ENCODE measurements at regions not wholly inside any gene's neighbourhood (a gene's known extent, or its start where the extent isn't known, plus 50 kb on each side); places are given as distances from the start of the nearest gene placed in this dataset.

DNA sequence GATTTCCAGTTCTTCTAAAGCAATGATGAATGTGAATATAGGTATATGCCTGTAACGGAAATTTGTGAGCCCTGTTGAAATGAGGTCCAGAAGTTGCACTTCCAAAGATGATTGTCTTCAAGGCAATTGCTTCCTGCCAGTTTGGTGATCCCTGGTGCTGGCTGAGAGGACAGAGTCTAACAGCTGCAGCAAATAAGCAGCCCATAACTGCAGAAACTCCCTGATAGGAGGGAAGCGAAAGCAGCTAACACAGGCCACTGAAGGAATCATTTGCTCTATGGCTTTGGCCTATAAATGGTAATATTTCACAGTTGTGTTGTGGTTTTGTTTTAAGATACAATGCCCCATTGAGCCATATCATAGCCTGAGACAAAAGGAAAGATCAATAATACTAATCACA lies 451.5 kb upstream of the MIR17HG start:
- Histone ChIP-seq H3K4me1 (ENCODE audit: control insufficient read depth in 5 of 5, insufficient read depth in 5 of 5, low read length in 5 of 5) (no peaks in the 10 kb centered on the region), H3K9ac (ENCODE audit: low read length in 5 of 5) (no peak overlapping the region), H3K27me3 (ENCODE audit: control insufficient read depth in 5 of 5, insufficient read depth in 4 of 5, low read length in 5 of 5) (no peaks in the 10 kb centered on the region)

GRCh38 chr13:90898811-90899210 lies 448.7 kb upstream of the MIR17HG start:
- Histone ChIP-seq H3K27ac (ENCODE audit: low read depth, low read length) (no peak overlapping the region), H3K36me3 (ENCODE audit: control insufficient read depth in 5 of 5, insufficient read depth in 5 of 5, low read length in 5 of 5) (no peaks in the 10 kb centered on the region), H3K4me1 (ENCODE audit: control insufficient read depth in 5 of 5, insufficient read depth in 5 of 5, low read length in 5 of 5) (no peaks in the 10 kb centered on the region), H3K4me3 (ENCODE audit: low read depth in 1 of 5, low read length in 5 of 5) (no peak overlapping the region), H3K27me3 (ENCODE audit: control insufficient read depth in 5 of 5, insufficient read depth in 4 of 5, low read length in 5 of 5) (no peaks in the 10 kb centered on the region), H3K9me3 (ENCODE audit: control insufficient read depth in 5 of 5, low read length in 5 of 5) (no peaks in the 10 kb centered on the region), H3K9ac (ENCODE audit: low read length in 5 of 5) (no peak overlapping the region)

More for the DNA sequence above, 451.5 kb upstream of the MIR17HG start:
- Histone ChIP-seq H3K27ac (ENCODE audit: low read depth, low read length) (no peak overlapping the region), H3K36me3 (ENCODE audit: control insufficient read depth in 5 of 5, insufficient read depth in 5 of 5, low read length in 5 of 5) (no peaks in the 10 kb centered on the region), H3K9me3 (ENCODE audit: control insufficient read depth in 5 of 5, low read length in 5 of 5) (no peaks in the 10 kb centered on the region), H3K4me3 (ENCODE audit: low read depth in 1 of 5, low read length in 5 of 5) (no peak overlapping the region)

GRCh38 chr13:90899416-90899815 lies 448.1 kb upstream of the MIR17HG start:
- no peak overlapping the region for H3K9ac ChIP-seq (ENCODE audit: low read length in 5 of 5)
- no peaks in the 10 kb centered on the region for H3K9me3 ChIP-seq (ENCODE audit: control insufficient read depth in 5 of 5, low read length in 5 of 5)
- H3K27ac ChIP-seq (ENCODE audit: low read depth, low read length) = no peak overlapping the region
- no peaks in the 10 kb centered on the region for H3K4me1 ChIP-seq (ENCODE audit: control insufficient read depth in 5 of 5, insufficient read depth in 5 of 5, low read length in 5 of 5)
- H3K27me3 ChIP-seq (ENCODE audit: control insufficient read depth in 5 of 5, insufficient read depth in 4 of 5, low read length in 5 of 5) = no peaks in the 10 kb centered on the region
- no peak overlapping the region for H3K4me3 ChIP-seq (ENCODE audit: low read depth in 1 of 5, low read length in 5 of 5)
- H3K36me3 ChIP-seq (ENCODE audit: control insufficient read depth in 5 of 5, insufficient read depth in 5 of 5, low read length in 5 of 5) = no peaks in the 10 kb centered on the region

DNA sequence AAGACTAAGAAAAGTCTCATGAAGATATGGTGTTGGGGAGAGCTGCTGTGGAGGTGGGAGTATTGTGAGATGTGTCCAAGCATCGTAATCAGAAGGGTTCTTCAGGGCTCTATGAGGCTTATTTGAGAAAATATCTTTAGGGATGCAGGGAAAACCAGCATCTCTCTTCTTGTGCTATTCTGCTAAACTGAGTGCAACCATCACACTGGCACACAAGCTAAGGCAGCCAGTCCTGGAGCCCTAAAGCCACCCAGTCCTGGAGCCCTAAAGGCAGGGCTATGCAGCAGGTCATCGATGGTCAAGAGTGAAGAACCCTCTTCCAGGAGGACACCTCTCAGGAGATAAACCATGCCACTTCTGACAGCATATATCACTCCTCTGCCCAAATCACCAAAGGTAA lies 445.2 kb upstream of the MIR17HG start:
- H3K27ac ChIP-seq (ENCODE audit: low read depth, low read length) = no peak overlapping the region
- peaks cover 0 to 5% (median 0%) of the 10 kb centered on the region in 5 donors for H3K9me3 ChIP-seq (ENCODE audit: control insufficient read depth in 5 of 5, low read length in 5 of 5)
- no peaks in the 10 kb centered on the region for H3K36me3 ChIP-seq (ENCODE audit: control insufficient read depth in 5 of 5, insufficient read depth in 5 of 5, low read length in 5 of 5)
- no peak overlapping the region for H3K4me3 ChIP-seq (ENCODE audit: low read depth in 1 of 5, low read length in 5 of 5)
- H3K4me1 ChIP-seq (ENCODE audit: control insufficient read depth in 5 of 5, insufficient read depth in 5 of 5, low read length in 5 of 5) = no peaks in the 10 kb centered on the region
- H3K9ac ChIP-seq (ENCODE audit: low read length in 5 of 5) = no peak overlapping the region
- no peaks in the 10 kb centered on the region for H3K27me3 ChIP-seq (ENCODE audit: control insufficient read depth in 5 of 5, insufficient read depth in 4 of 5, low read length in 5 of 5)

DNA sequence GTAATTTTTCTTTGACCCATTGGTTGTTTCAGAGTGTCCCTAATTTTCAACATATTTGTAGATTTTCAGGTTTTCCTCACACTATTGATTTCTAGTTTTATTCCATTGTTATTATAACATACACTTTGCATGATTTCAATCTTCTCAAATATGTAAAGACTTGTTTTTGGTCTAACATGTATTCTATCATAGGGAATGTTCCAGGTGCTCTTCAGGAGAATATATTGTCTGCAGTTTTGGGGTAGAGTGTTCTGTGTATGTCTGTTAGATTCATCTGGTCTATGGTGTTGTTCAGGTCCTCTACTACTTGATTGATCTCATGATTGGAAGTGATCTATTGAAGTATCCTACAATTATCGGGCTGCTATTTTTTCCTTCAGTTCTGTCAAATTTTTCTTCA lies 440.9 kb upstream of the MIR17HG start:
- no peaks in the 10 kb centered on the region for H3K27me3 ChIP-seq (ENCODE audit: control insufficient read depth in 5 of 5, insufficient read depth in 4 of 5, low read length in 5 of 5)
- H3K27ac ChIP-seq (ENCODE audit: low read depth, low read length) = no peak overlapping the region
- no peak overlapping the region for H3K9ac ChIP-seq (ENCODE audit: low read length in 5 of 5)
- peaks cover 0 to 6% (median 0%) of the 10 kb centered on the region in 5 donors for H3K9me3 ChIP-seq (ENCODE audit: control insufficient read depth in 5 of 5, low read length in 5 of 5)
- H3K4me3 ChIP-seq (ENCODE audit: low read depth in 1 of 5, low read length in 5 of 5) = no peak overlapping the region
- H3K4me1 ChIP-seq (ENCODE audit: control insufficient read depth in 5 of 5, insufficient read depth in 5 of 5, low read length in 5 of 5) = no peaks in the 10 kb centered on the region
- no peaks in the 10 kb centered on the region for H3K36me3 ChIP-seq (ENCODE audit: control insufficient read depth in 5 of 5, insufficient read depth in 5 of 5, low read length in 5 of 5)

DNA sequence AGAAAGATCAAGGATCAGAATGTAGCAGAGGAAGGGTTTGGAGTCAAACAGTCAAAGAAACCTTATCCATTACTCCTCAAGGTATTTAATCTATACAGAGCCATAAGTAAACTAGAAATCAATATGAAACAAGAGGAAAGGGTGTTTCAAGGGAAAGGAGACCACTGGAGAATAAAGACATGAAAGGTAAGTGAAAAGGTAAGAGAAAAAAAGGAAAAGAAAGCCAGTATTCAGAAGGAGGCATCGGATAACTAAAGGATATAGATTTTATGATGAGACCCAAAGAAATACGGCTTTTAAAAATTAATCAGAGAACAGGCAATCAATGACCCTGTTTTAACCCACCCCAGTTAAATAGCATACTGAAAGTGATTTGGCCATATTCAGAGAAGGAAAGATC lies 438.7 kb upstream of the MIR17HG start:
- Histone ChIP-seq H3K36me3 (ENCODE audit: control insufficient read depth in 5 of 5, insufficient read depth in 5 of 5, low read length in 5 of 5) (no peaks in the 10 kb centered on the region), H3K27me3 (ENCODE audit: control insufficient read depth in 5 of 5, insufficient read depth in 4 of 5, low read length in 5 of 5) (no peaks in the 10 kb centered on the region), H3K4me3 (ENCODE audit: low read depth in 1 of 5, low read length in 5 of 5) (no peak overlapping the region), H3K9ac (ENCODE audit: low read length in 5 of 5) (no peak overlapping the region), H3K9me3 (ENCODE audit: control insufficient read depth in 5 of 5, low read length in 5 of 5) (peaks cover 0 to 6% (median 0%) of the 10 kb centered on the region in 5 donors), H3K4me1 (ENCODE audit: control insufficient read depth in 5 of 5, insufficient read depth in 5 of 5, low read length in 5 of 5) (no peaks in the 10 kb centered on the region), H3K27ac (ENCODE audit: low read depth, low read length) (no peak overlapping the region)

- Histone ChIP-seq H3K36me3 (ENCODE audit: control insufficient read depth in 5 of 5, insufficient read depth in 5 of 5, low read length in 5 of 5) (no peaks in the 10 kb centered on the region), H3K4me3 (ENCODE audit: low read depth in 1 of 5, low read length in 5 of 5) (no peak overlapping the region), H3K9me3 (ENCODE audit: control insufficient read depth in 5 of 5, low read length in 5 of 5) (peaks cover 0 to 6% (median 0%) of the 10 kb centered on the region in 5 donors), H3K9ac (ENCODE audit: low read length in 5 of 5) (no peak overlapping the region), H3K27ac (ENCODE audit: low read depth, low read length) (no peak overlapping the region), H3K27me3 (ENCODE audit: control insufficient read depth in 5 of 5, insufficient read depth in 4 of 5, low read length in 5 of 5) (no peaks in the 10 kb centered on the region), H3K4me1 (ENCODE audit: control insufficient read depth in 5 of 5, insufficient read depth in 5 of 5, low read length in 5 of 5) (no peaks in the 10 kb centered on the region)
Observed at GRCh38 chr13:90910018-90910639, 437.4 kb upstream of the MIR17HG start.

GRCh38 chr13:90912247-90912646 lies 435.2 kb upstream of the MIR17HG start:
- Histone ChIP-seq H3K27me3 (ENCODE audit: control insufficient read depth in 5 of 5, insufficient read depth in 4 of 5, low read length in 5 of 5) (no peaks in the 10 kb centered on the region), H3K27ac (ENCODE audit: low read depth, low read length) (no peak overlapping the region), H3K9me3 (ENCODE audit: control insufficient read depth in 5 of 5, low read length in 5 of 5) (peaks cover 0 to 3% (median 0%) of the 10 kb centered on the region in 5 donors), H3K9ac (ENCODE audit: low read length in 5 of 5) (no peak overlapping the region), H3K4me3 (ENCODE audit: low read depth in 1 of 5, low read length in 5 of 5) (no peak overlapping the region), H3K4me1 (ENCODE audit: control insufficient read depth in 5 of 5, insufficient read depth in 5 of 5, low read length in 5 of 5) (no peaks in the 10 kb centered on the region), H3K36me3 (ENCODE audit: control insufficient read depth in 5 of 5, insufficient read depth in 5 of 5, low read length in 5 of 5) (no peaks in the 10 kb centered on the region)

DNA sequence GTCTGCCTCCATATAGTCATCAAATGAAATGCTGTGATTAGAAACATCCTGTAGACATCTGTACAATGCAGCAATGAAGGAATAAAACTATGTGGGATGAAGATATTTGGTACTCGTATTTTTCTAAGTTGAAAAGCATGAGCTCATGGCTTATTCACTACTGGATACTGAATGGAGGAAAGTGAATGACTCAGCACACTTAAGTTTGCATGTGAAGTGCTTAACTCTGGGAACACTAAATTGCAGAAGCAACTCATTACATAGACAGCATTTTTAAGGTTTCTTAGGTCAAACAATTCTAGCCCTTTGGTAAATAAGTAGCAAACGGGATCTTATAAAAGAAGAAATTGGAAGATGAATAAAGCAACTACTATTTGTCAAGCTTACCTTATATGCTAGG lies 429.0 kb upstream of the MIR17HG start:
- Histone ChIP-seq H3K9ac (ENCODE audit: low read length in 5 of 5) (no peak overlapping the region), H3K4me3 (ENCODE audit: low read depth in 1 of 5, low read length in 5 of 5) (no peak overlapping the region), H3K36me3 (ENCODE audit: control insufficient read depth in 5 of 5, insufficient read depth in 5 of 5, low read length in 5 of 5) (no peaks in the 10 kb centered on the region), H3K27ac (ENCODE audit: low read depth, low read length) (no peak overlapping the region), H3K27me3 (ENCODE audit: control insufficient read depth in 5 of 5, insufficient read depth in 4 of 5, low read length in 5 of 5) (no peaks in the 10 kb centered on the region), H3K9me3 (ENCODE audit: control insufficient read depth in 5 of 5, low read length in 5 of 5) (no peaks in the 10 kb centered on the region), H3K4me1 (ENCODE audit: control insufficient read depth in 5 of 5, insufficient read depth in 5 of 5, low read length in 5 of 5) (no peaks in the 10 kb centered on the region)

DNA sequence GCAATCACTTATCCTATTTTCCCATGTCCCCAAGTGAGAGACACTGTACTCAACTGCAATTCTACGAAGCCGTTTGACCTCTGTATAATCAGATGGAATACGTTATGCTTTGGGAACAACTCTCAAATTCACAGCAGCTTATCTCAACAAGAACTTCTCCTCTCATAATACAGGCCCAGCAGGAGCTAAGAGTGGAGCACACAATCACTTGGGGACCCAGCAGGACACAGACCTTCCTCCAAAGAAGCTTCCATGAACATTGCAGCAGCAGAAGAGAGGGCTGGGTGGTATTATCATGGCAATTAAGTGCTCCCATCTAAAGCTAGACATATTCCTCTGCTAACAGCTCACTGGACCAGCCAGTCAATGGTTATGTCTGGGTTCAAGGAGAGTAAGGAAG lies 428.3 kb upstream of the MIR17HG start:
- H3K4me3 ChIP-seq (ENCODE audit: low read depth in 1 of 5, low read length in 5 of 5) = no peak overlapping the region
- no peak overlapping the region for H3K9ac ChIP-seq (ENCODE audit: low read length in 5 of 5)
- no peak overlapping the region for H3K27ac ChIP-seq (ENCODE audit: low read depth, low read length)
- no peaks in the 10 kb centered on the region for H3K9me3 ChIP-seq (ENCODE audit: control insufficient read depth in 5 of 5, low read length in 5 of 5)
- H3K4me1 ChIP-seq (ENCODE audit: control insufficient read depth in 5 of 5, insufficient read depth in 5 of 5, low read length in 5 of 5) = no peaks in the 10 kb centered on the region
- no peaks in the 10 kb centered on the region for H3K27me3 ChIP-seq (ENCODE audit: control insufficient read depth in 5 of 5, insufficient read depth in 4 of 5, low read length in 5 of 5)
- H3K36me3 ChIP-seq (ENCODE audit: control insufficient read depth in 5 of 5, insufficient read depth in 5 of 5, low read length in 5 of 5) = no peaks in the 10 kb centered on the region

Measured in subcutaneous abdominal adipose tissue (tissue), 5 donors.